ENCODE measurements at regions not wholly inside any gene's neighbourhood (a gene's known extent, or its start where the extent isn't known, plus 50 kb on each side); places are given as distances from the start of the nearest gene placed in this dataset.

GRCh38 chr15:47551079-47551478 is 166.2 kb upstream of the SEMA6D start:
- DNase-seq, result no peak

DNA sequence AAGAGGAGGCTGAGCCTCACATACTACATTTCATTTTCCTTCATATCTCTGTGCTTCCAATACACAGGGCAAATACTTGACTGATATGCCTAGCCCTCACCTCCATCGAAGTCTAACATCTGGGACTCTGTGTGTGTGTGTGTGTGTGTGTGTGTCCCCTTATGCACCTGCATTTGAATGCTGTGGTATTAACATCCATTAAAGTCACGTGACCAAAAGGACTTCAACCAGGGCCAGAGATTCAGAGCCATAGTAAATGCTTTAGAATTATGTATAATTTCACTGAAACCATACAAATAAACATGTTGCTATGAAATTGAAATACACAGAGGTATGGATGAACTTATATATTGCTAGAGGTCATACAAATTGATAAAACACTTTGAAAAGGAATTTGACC is 165.8 kb upstream of the SEMA6D start:
- no peak for DNase-seq

DNA sequence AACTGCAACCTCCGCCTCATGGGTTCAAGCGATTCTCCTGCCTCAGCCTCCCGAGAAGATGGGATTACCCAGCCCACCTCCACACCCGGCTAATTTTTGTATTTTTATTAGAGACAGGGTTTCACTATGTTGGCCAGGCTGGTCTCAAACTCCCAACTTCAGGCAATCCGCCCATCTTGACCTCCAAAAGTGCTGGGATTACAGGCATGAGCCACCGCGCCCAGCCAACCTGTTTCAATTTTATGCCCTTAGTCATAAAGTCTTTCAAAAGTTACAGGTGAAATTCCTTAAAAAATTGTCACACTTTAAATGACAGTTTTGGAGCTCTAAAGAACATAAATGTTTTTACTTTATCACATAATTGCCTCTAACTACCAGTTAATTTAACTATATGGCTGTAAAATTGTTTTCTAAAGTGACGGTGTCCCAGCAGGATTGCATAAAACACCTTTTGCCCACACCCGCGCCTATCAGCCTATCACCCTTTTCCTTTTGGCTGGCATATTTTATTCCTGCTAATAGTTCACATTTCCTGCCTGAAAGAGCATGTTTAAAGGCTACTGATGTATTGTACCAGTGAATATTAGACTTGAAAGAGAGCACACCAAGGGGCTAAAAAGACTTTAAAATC is 164.2 kb upstream of the SEMA6D start:
- DNase-seq, result no peak

GRCh38 chr15:47553947-47554346 is 163.4 kb upstream of the SEMA6D start:
- no peak for DNase-seq

- DNase-seq, result no peak
Observed at GRCh38 chr15:47561102-47561501, 156.2 kb upstream of the SEMA6D start.

DNA sequence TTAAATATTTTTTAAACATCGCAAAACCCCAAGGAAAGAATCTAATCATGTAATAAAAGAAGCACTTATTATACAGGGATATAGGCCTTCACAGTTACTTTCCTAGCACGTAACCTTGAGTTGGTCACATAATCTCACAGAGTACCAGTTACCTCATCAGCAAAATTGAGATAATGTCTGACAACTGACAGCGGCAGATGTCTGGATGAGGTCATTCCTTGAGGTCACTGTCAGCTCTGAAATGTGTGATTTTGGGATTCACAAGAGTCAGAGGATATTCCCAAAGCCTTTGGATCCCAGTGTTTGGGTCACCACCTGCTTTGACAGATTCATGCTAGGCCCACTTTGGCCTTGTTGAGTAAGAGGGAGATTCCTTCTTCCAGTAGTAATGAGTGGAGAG is 151.4 kb upstream of the SEMA6D start:
- no peak for DNase-seq

- no peak for DNase-seq
Observed at GRCh38 chr15:47566610-47567009, 150.7 kb upstream of the SEMA6D start.

- DNase-seq, result no peak
Observed at GRCh38 chr15:47568030-47568429, 149.3 kb upstream of the SEMA6D start.

DNA sequence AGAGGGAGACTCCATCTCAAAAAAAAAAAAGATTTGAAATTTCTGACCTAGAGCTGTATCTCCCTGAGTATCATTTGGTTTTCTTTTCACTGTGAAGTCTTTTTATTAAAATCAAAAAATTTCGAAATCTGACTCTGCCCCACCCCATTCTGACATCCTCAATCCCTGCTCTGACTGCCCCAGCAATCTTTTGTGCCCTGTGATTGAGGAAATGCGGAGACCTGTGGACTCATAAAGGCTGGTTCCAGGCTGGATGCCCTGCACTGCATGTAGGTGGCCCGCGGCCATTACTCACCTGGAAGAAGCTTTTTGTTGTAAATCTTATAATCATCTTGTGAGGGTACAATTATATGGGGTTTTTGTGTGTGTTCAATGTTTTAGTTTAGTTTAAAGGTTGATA is 147.3 kb upstream of the SEMA6D start:
- DNase-seq, result no peak

GRCh38 chr15:47570451-47570850 is 146.9 kb upstream of the SEMA6D start:
- peak; percentile 24 for DNase-seq

DNA sequence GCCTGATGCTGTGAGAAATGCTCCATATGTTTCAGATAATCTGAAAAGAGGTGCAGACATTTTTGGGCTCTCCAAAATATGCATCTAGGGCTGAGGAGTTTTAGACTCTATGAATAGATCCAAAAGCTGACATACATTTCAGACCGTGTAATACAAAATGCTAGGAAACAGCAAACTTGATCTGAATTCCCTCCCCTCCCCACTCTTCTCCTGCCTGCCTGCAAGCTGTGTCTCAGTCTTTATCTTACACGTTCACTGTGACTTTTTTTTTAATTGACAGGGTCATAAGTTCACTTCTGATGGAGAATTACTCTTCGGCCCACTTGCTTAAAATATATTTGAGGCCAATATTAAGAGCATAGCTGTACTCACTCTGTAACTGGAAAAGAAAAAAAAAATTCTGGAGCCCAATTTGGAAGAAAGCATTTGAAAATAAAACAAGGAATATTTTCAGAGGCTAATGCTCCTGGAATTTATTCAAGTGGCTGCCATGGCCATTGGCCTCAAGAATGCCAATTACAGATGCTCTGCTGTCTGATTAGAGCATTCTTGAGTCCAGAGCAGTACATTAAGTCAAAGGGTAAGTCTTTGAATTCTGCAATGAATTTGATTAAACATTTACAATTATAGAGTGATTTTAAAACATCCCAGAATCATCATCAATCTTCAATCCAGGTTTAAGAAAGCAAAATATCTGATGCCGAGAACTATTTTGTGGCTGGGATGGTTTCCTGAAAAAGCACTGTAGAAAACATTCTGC is 146.2 kb upstream of the SEMA6D start:
- DNase-seq, result no peak

GRCh38 chr15:47573673-47574072 is 143.6 kb upstream of the SEMA6D start:
- no peak for DNase-seq

DNA sequence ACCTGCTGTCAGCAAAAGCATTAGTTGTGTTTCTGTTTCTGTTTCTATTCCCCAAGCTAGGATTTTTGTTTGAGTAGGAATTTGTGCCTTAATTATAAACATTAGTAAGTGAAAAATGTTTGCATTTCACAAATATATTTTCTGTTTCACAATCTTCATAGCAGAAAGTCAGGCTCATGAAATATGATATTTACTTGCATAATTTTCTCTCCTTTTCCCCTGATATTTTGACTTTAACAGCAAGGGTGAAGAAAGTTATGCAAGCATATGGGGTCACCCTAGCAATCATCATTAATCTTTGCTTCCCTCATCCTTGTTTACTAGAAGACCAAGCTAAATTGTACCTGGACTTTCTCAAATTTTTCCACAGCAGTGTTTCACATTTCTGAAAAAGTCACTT is 140.3 kb upstream of the SEMA6D start:
- DNase-seq, result no peak

- DNase-seq, result peak; percentile 21
Observed at GRCh38 chr15:47577461-47577860, 139.8 kb upstream of the SEMA6D start.

- DNase-seq, result no peak
Observed at GRCh38 chr15:47582233-47582632, 135.1 kb upstream of the SEMA6D start.

DNA sequence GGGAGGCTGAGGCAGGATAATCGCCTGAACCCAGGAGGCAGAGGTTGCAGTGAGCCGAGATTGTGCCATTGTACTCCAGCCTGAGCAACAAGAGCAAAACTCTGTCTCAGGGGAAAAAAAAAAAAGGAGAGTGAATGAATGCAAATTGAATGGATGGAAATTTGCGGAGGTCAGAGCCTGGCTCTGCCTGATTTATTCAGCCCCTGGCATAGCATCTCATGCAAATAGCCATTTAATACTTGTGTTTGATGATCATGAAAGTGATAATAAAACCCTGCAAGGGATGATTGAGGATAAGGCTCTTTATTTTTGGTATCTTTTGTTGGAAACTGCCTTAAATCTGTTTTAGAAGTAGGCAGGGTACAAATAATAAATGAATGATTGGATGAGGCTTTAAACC is 133.0 kb upstream of the SEMA6D start:
- DNase-seq, result no peak

- DNase-seq, result no peak
Observed at GRCh38 chr15:47586653-47587224, 130.6 kb upstream of the SEMA6D start.

- DNase-seq, result no peak
Observed at GRCh38 chr15:47587940-47588802, 129.1 kb upstream of the SEMA6D start.

- no peak for DNase-seq
Observed at GRCh38 chr15:47588958-47589357, 128.3 kb upstream of the SEMA6D start.

GRCh38 chr15:47598996-47599395 is 118.3 kb upstream of the SEMA6D start:
- no peak for DNase-seq

DNA sequence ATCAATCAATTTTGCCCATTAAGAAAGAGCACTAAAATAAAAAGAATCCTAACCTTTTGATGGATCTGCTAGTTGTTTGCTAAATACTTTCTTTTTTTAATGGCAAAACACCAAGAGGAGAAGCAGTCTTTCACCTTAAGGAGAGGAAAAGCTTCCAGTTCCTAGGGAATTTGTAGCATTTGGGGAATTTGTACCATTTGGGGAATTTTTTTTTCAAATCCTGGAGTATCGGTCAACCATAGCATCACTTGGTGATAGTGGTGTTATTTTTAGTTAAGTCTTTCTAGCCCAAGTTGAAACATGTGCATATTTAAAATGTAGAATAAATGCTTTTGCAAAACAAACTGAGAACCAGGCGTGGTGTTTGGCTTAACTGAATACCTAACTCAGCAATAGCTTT is 117.5 kb upstream of the SEMA6D start:
- DNase-seq, result no peak

DNA sequence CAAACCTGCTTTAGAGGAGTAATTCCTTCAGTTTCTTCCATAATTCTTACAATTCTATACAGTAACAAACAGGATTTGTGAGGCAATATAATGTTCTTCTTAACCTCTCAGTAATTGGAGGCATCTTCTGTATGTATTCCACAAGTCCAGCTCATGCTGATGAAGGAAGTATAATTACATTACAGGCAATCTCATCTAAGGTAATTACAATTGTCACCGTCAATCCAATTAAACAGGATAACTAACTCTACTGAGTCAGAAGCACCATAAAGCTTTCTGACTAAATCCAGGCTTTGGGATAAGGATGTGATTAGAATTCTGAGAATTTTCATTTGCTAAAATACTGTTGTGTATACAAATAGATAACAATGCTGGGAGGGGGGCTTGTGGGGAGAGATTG is 115.2 kb upstream of the SEMA6D start:
- no peak for DNase-seq

- no peak for DNase-seq
Observed at GRCh38 chr15:47603026-47603425, 114.3 kb upstream of the SEMA6D start.

DNA sequence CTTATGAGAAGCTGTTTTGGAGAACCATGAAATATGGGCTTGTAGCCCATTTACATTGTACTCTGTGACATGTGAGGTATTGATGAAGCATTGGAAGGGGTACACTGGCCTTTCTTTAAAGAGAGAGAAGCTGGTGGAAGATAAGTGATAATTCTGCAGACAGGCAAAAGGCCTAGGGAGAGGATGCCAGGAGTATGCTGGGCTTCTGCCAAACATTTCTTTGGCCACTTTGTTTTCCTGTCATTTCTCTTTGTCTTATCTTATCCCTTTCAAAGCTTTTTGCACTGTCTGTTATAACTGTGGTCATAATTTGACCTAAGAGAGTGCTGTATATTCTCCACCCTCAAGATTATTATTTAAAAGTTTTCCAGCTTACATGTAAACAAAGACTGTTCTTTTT is 109.6 kb upstream of the SEMA6D start:
- DNase-seq, result no peak
